IMR-90 (cell line): ENCODE measurements at regions not wholly inside any gene's neighbourhood (a gene's known extent, or its start where the extent isn't known, plus 50 kb on each side); places are given as distances from the start of the nearest gene placed in this dataset.

Source experiments
- ATAC-seq: fragments of 200-7000 bp; cut with Tn5 transposase; 2 replicates; pipeline ENCODE4 v1.9.1; 2020; ENCODE audit warnings: low read depth, mild to moderate bottlenecking, moderate library complexity
- BruUV-seq: library from RNA; stranded (reverse); fragments of 400-500 nt; replicated peaks from 2 replicates; lab custom pipeline; 2021; lab: Mats Ljungman, UMichigan
- CTCF ChIA-PET: fragments of 300-600 bp; formaldehyde crosslinking; extraction: SDS; loops from one replicate; lab custom pipeline; 2021; ENCODE audit warnings: antibody characterized with exemption; lab: Yijun Ruan, JAX
- POLR2A ChIA-PET: fragments of 300-600 bp; sonication (Branson Sonifier 250); formaldehyde crosslinking; loops from one replicate; lab custom pipeline; 2022; ENCODE audit warnings: antibody characterized with exemption; ENCODE audit not compliant: unreplicated experiment; lab: Charles Lee
- DNase-seq: peaks from one replicate; pipeline ENCODE4 v3.0.0; 2013
- H2AFZ ChIP-seq: replicated peaks from 2 replicates; pipeline ENCODE3; 2013; ENCODE audit warnings: low read length, mild to moderate bottlenecking; ENCODE audit not compliant: poor library complexity
- H2AK5ac ChIP-seq: 2 replicates; pipeline ENCODE4 v1.6.1; 2013; ENCODE audit warnings: low read depth, low read length, inconsistent platforms
- H2AK9ac ChIP-seq: replicated peaks from 2 replicates; pipeline ENCODE3; 2013; ENCODE audit warnings: mild to moderate bottlenecking, low read depth, low read length, moderate library complexity; ENCODE audit not compliant: poor library complexity
- H2BK120ac ChIP-seq: 2 replicates; pipeline ENCODE4 v1.6.1; 2013; ENCODE audit warnings: low read depth, low read length, inconsistent platforms
- H2BK15ac ChIP-seq: 3 replicates; pipeline ENCODE4 v1.6.1; 2013; ENCODE audit warnings: low read depth, low read length, inconsistent platforms
- H2BK20ac ChIP-seq: 2 replicates; pipeline ENCODE4 v1.6.1; 2013; ENCODE audit warnings: low read depth, mild to moderate bottlenecking, inconsistent platforms, low read length, moderate library complexity
- H2BK5ac ChIP-seq: 2 replicates; pipeline ENCODE4 v1.6.1; 2013; ENCODE audit warnings: mild to moderate bottlenecking, low read depth, low read length, inconsistent platforms; ENCODE audit not compliant: poor library complexity, severe bottlenecking
- H3K14ac ChIP-seq: replicated peaks from 2 replicates; pipeline ENCODE4 v1.6.1; 2013; ENCODE audit warnings: low read depth, low read length, inconsistent platforms
- H3K18ac ChIP-seq: 2 replicates; pipeline ENCODE4 v1.6.1; 2013; ENCODE audit warnings: low read depth, low read length, control low read depth
- H3K23ac ChIP-seq: 2 replicates; pipeline ENCODE4 v1.6.1; 2013; ENCODE audit warnings: low read depth, low read length, inconsistent platforms
- H3K27ac ChIP-seq: 2 replicates; pipeline ENCODE4 v1.5.1; 2013; ENCODE audit warnings: mild to moderate bottlenecking, control low read depth, low read length; ENCODE audit not compliant: insufficient read depth
- H3K27me3 ChIP-seq: 2 replicates; pipeline ENCODE4 v1.6.1; 2013; ENCODE audit warnings: low read length; ENCODE audit not compliant: control insufficient read depth, insufficient read depth
- H3K36me3 ChIP-seq: 2 replicates; pipeline ENCODE4 v1.6.1; 2013; ENCODE audit warnings: low read length, mixed read lengths; ENCODE audit not compliant: control insufficient read depth, insufficient read depth
- H3K4ac ChIP-seq: 2 replicates; pipeline ENCODE4 v1.6.1; 2013; ENCODE audit warnings: low read depth, low read length, inconsistent platforms
- H3K4me1 ChIP-seq: 2 replicates; pipeline ENCODE4 v1.6.1; 2013; ENCODE audit warnings: low read length, mixed read lengths; ENCODE audit not compliant: control insufficient read depth, insufficient read depth
- H3K4me2 ChIP-seq: 2 replicates; pipeline ENCODE4 v1.6.1; 2013; ENCODE audit warnings: low read depth, mild to moderate bottlenecking, control low read depth, low read length, moderate library complexity
- H3K4me3 ChIP-seq: 2 replicates; pipeline ENCODE4 v1.5.1; 2013; ENCODE audit warnings: low read depth, mild to moderate bottlenecking, control low read depth, low read length, moderate library complexity; ENCODE audit not compliant: insufficient read depth
- H3K56ac ChIP-seq: 2 replicates; pipeline ENCODE4 v1.6.1; 2013; ENCODE audit warnings: low read length, inconsistent platforms; ENCODE audit not compliant: insufficient read depth; ENCODE audit errors: extremely low read depth
- H3K79me1 ChIP-seq, 2 experiments: 2 replicates each; pipeline ENCODE4 v1.6.1; 2013; ENCODE audit warnings: low read length in 2 of 2, inconsistent platforms in 1 of 2, low read depth in 1 of 2
- H3K9ac ChIP-seq: 2 replicates; pipeline ENCODE4 v1.6.1; 2013; ENCODE audit warnings: low read depth, low read length, control low read depth
- H3K9me1 ChIP-seq: 2 replicates; pipeline ENCODE4 v1.6.1; 2013; ENCODE audit warnings: low read length, inconsistent platforms; ENCODE audit not compliant: insufficient read depth
- H3K9me3 ChIP-seq: 2 replicates; pipeline ENCODE4 v1.6.1; 2013; ENCODE audit warnings: low read length; ENCODE audit not compliant: control insufficient read depth, insufficient read depth
- H4K20me1 ChIP-seq: 2 replicates; pipeline ENCODE4 v1.6.1; 2013; ENCODE audit warnings: low read length, inconsistent platforms; ENCODE audit not compliant: insufficient read depth
- H4K5ac ChIP-seq: 2 replicates; pipeline ENCODE4 v1.6.1; 2013; ENCODE audit warnings: mild to moderate bottlenecking, low read depth, low read length, control low read depth
- H4K8ac ChIP-seq, 2 experiments: 2 replicates each; pipeline ENCODE4 v1.6.1; 2013; ENCODE audit warnings: low read depth in 2 of 2, low read length in 2 of 2, control low read depth in 1 of 2, inconsistent platforms in 1 of 2
- H4K91ac ChIP-seq: 2 replicates; pipeline ENCODE4 v1.6.1; 2013; ENCODE audit warnings: low read depth, low read length, inconsistent platforms; ENCODE audit not compliant: insufficient read depth
- BHLHE40 ChIP-seq: fragments of 150-350 bp; IDR thresholded peaks from 2 replicates; pipeline ENCODE4 v1.6.1; 2016; ENCODE audit warnings: mild to moderate bottlenecking, low read depth, low read length
- CEBPB ChIP-seq: IDR thresholded peaks from 2 replicates; pipeline ENCODE4 v1.6.1; 2012; ENCODE audit warnings: low read depth, low read length, improper control_type of control experiment
- CHD1 ChIP-seq: IDR thresholded peaks from 2 replicates; pipeline ENCODE4 v1.6.1; 2012; ENCODE audit warnings: low read depth, low read length, improper control_type of control experiment
- ELK1 ChIP-seq: fragments of 150-350 bp; IDR thresholded peaks from 2 replicates; pipeline ENCODE4 v1.6.1; 2016; ENCODE audit warnings: low read depth, mild to moderate bottlenecking, low read length, moderate library complexity, borderline replicate concordance
- MAFK ChIP-seq: IDR thresholded peaks from 2 replicates; pipeline ENCODE4 v1.6.1; 2012; ENCODE audit warnings: low read depth, low read length, improper control_type of control experiment
- NFE2L2 ChIP-seq: fragments of 150-350 bp; IDR thresholded peaks from 2 replicates; pipeline ENCODE4 v1.6.1; 2016; ENCODE audit warnings: low read depth, mild to moderate bottlenecking, low read length
- POLR2A ChIP-seq: IDR thresholded peaks from 2 replicates; pipeline ENCODE4 v1.6.1; 2012; ENCODE audit warnings: mild to moderate bottlenecking, low read depth, low read length
- RAD21 ChIP-seq: IDR thresholded peaks from 2 replicates; pipeline ENCODE4 v1.6.1; 2012; ENCODE audit warnings: low read length, improper control_type of control experiment
- RCOR1 ChIP-seq: IDR thresholded peaks from 2 replicates; pipeline ENCODE4 v1.6.1; 2012; ENCODE audit warnings: mild to moderate bottlenecking, low read length, improper control_type of control experiment; ENCODE audit not compliant: insufficient replicate concordance
- RFX5 ChIP-seq: IDR thresholded peaks from 2 replicates; pipeline ENCODE4 v1.8.0; 2012; ENCODE audit warnings: low read depth, mild to moderate bottlenecking, low read length, moderate library complexity
- SMC3 ChIP-seq: fragments of 150-350 bp; IDR thresholded peaks from 2 replicates; pipeline ENCODE4 v1.6.1; 2016; ENCODE audit warnings: low read depth, mild to moderate bottlenecking, antibody characterized with exemption, low read length, moderate library complexity
- WGBS, 2 experiments: methylation state at CpG; one replicate each; pipeline versions ENCODE4 v1.1.5 to v1.1.7; 2013; ENCODE audit warnings: missing lambda C conversion rate in 2 of 2; ENCODE audit not compliant: insufficient read length in 1 of 2; ENCODE audit errors: extremely low coverage in 2 of 2; 5-methylcytosine and 5-hydroxymethylcytosine counted together
- dilution Hi-C: fragments of 300-500 bp; cut with HindIII; formaldehyde crosslinking; loops from one replicate; pipeline ENCODE4 v1.14.3; 2018; ENCODE audit warnings: low sequenced_read_pairs; ENCODE audit not compliant: unreplicated experiment
- in situ Hi-C: fragments of 300-500 bp; cut with MboI; formaldehyde crosslinking; loops from 3 replicates; pipeline ENCODE4 v1.14.3; 2019; ENCODE audit warnings: low sequenced_read_pairs, inconsistent platforms, mixed read lengths
- intact Hi-C: fragments of 100-400 bp; cut with micrococcal nuclease; formaldehyde crosslinking; loops from 2 replicates; pipeline ENCODE4 v1.10.0; 2022
- TF ChIP-seq, protein P1 (sequence below): conservative IDR thresholded peaks from 2 replicates; pipeline ENCODE4 v1.5.1; 2012; ENCODE audit warnings: mild to moderate bottlenecking, low read depth, low read length, improper control_type of control experiment

DNA sequence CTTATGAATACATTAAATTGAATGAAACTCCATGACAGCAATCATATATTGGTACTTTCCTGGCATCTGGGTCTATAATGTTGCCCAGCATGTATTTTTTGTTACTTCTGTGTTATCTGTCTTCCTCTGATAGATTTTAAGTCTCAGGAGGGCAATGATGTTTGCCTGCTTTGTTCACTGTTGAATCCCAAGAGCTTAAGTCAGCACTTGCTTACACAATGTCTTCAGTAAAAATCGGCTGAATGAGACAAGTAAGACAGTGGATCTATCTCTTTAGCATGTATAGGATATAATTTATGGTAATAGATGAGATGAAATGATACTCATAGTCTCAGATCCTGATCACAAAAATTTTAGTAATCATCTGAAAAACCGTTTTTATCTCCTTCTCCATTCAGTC lies 1034.9 kb upstream of the EPHA7 start:
- no peaks in the 10 kb centered on the region for H3K9me3 ChIP-seq
- DNase-seq, result no peak
- no peak overlapping the region for H3K4me2 ChIP-seq
- H2BK120ac ChIP-seq, result no peak overlapping the region
- no peaks in the 10 kb centered on the region for H3K4me1 ChIP-seq
- H3K79me1 ChIP-seq, result no peaks in the 10 kb centered on the region
- no peaks in the 10 kb centered on the region for H4K20me1 ChIP-seq
- no peaks in the 10 kb centered on the region for H3K36me3 ChIP-seq
- H3K18ac ChIP-seq, result no peak overlapping the region
- H3K14ac ChIP-seq, result no peak overlapping the region
- no peaks in the 10 kb centered on the region for H3K27me3 ChIP-seq
- H3K9ac ChIP-seq, result no peak overlapping the region
- TF ChIP-seq RFX5 (no peak), SMC3 (no peak), RCOR1 (no peak), BHLHE40 (no peak), NFE2L2 (no peak), MAFK (no peak), CEBPB (no peak), ELK1 (no peak), CHD1 (no peak), RAD21 (no peak), POLR2A (no peak)
- TF ChIP-seq, protein P1, sequence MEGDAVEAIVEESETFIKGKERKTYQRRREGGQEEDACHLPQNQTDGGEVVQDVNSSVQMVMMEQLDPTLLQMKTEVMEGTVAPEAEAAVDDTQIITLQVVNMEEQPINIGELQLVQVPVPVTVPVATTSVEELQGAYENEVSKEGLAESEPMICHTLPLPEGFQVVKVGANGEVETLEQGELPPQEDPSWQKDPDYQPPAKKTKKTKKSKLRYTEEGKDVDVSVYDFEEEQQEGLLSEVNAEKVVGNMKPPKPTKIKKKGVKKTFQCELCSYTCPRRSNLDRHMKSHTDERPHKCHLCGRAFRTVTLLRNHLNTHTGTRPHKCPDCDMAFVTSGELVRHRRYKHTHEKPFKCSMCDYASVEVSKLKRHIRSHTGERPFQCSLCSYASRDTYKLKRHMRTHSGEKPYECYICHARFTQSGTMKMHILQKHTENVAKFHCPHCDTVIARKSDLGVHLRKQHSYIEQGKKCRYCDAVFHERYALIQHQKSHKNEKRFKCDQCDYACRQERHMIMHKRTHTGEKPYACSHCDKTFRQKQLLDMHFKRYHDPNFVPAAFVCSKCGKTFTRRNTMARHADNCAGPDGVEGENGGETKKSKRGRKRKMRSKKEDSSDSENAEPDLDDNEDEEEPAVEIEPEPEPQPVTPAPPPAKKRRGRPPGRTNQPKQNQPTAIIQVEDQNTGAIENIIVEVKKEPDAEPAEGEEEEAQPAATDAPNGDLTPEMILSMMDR, result no peak
- POLR2A ChIA-PET, result no interaction called here
- no peak overlapping the region for H3K4me3 ChIP-seq
- CTCF ChIA-PET, result no interaction called here
- no peak overlapping the region for H2AK9ac ChIP-seq
- H4K8ac ChIP-seq, result no peak overlapping the region
- H3K23ac ChIP-seq, result no peak overlapping the region
- no peak overlapping the region for H2BK20ac ChIP-seq
- intact Hi-C loops, result no loop called here
- no peak overlapping the region for H4K91ac ChIP-seq
- no peak overlapping the region for H2BK15ac ChIP-seq
- H2BK5ac ChIP-seq, result no peak overlapping the region
- dilution Hi-C loops, result no loop called here
- no peak overlapping the region for H4K5ac ChIP-seq
- no peak overlapping the region for H3K4ac ChIP-seq
- BruUV-seq, result no TSS peak
- no peak overlapping the region for H3K56ac ChIP-seq
- no peaks in the 10 kb centered on the region for H3K9me1 ChIP-seq
- no peak overlapping the region for H3K27ac ChIP-seq
- in situ Hi-C loops, result no loop called here
- no peak overlapping the region for H2AFZ ChIP-seq
- no peak for ATAC-seq
- WGBS, 2 experiments, result no CpG with 5 or more reads among the region's 2 CpGs
- H2AK5ac ChIP-seq, result no peak overlapping the region
